MM.1S (cell line): ENCODE measurements at regions not wholly inside any gene's neighbourhood (a gene's known extent, or its start where the extent isn't known, plus 50 kb on each side); places are given as distances from the start of the nearest gene placed in this dataset.

Experiments used
- CTCF ChIP-seq: fragments of 300-600 bp; sonication (generic); IDR thresholded peaks from 2 replicates; pipeline ENCODE4 v1.5.1; 2016; ENCODE audit warnings: antibody characterized with exemption, low read length, mixed read lengths
- EZH2 ChIP-seq: fragments of 300-600 bp; sonication (generic); optimal IDR thresholded peaks from 2 replicates; pipeline ENCODE3; 2017; ENCODE audit warnings: low read depth, mild to moderate bottlenecking, antibody characterized with exemption, low read length, mixed read lengths
- EZH2phosphoT487 ChIP-seq: fragments of 300-600 bp; sonication (generic); IDR thresholded peaks from 2 replicates; pipeline ENCODE4 v1.6.1; 2018; ENCODE audit warnings: antibody characterized with exemption, low read length

- TF ChIP-seq CTCF (no peak), EZH2 (no peak), EZH2phosphoT487 (no peak)
Measured at GRCh38 chr10:6979371-6979770, 399.3 kb upstream of the PRKCQ start.
